D721Med (cell line): ENCODE measurements at regions not wholly inside any gene's neighbourhood (a gene's known extent, or its start where the extent isn't known, plus 50 kb on each side); places are given as distances from the start of the nearest gene placed in this dataset.

Experiments
- DNase-seq: peaks from one replicate; pipeline ENCODE4 v3.0.0; 2011; ENCODE audit warnings: low spot score; ENCODE audit not compliant: insufficient read length
- FAIRE-seq: peaks from 2 replicates; lab custom pipeline; 2011; peaks lifted over from hg19 to GRCh38; lab: Jason Lieb, UNC
- TF ChIP-seq, protein P1 (sequence below): IDR thresholded peaks from 2 replicates; pipeline ENCODE4 v1.5.1; 2012; ENCODE audit warnings: mild to moderate bottlenecking, control low read depth; ENCODE audit not compliant: insufficient read depth; ENCODE audit errors: missing control alignments

DNA sequence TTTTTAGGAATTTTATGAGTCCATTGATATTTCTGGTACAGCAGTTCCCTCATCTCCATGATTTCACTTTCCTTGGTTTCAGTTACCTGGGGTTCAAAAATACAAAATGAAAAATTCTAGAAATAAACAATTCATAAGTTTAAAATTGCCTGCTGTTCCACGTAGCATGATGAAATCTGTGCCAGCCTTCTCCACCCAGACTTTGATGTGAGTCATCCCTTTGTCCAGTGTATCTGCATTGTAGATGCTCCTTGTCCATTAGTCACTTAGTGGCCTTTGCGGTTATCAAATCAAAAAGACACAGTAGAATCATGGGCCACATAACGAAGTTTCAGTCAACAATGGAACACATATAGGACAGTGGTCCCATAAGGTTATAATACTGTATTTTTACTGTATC is 286.9 kb downstream of the PTEN start:
- DNase-seq (no peak), FAIRE-seq (no peak)
- TF ChIP-seq, protein P1, sequence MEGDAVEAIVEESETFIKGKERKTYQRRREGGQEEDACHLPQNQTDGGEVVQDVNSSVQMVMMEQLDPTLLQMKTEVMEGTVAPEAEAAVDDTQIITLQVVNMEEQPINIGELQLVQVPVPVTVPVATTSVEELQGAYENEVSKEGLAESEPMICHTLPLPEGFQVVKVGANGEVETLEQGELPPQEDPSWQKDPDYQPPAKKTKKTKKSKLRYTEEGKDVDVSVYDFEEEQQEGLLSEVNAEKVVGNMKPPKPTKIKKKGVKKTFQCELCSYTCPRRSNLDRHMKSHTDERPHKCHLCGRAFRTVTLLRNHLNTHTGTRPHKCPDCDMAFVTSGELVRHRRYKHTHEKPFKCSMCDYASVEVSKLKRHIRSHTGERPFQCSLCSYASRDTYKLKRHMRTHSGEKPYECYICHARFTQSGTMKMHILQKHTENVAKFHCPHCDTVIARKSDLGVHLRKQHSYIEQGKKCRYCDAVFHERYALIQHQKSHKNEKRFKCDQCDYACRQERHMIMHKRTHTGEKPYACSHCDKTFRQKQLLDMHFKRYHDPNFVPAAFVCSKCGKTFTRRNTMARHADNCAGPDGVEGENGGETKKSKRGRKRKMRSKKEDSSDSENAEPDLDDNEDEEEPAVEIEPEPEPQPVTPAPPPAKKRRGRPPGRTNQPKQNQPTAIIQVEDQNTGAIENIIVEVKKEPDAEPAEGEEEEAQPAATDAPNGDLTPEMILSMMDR = no peak

DNA sequence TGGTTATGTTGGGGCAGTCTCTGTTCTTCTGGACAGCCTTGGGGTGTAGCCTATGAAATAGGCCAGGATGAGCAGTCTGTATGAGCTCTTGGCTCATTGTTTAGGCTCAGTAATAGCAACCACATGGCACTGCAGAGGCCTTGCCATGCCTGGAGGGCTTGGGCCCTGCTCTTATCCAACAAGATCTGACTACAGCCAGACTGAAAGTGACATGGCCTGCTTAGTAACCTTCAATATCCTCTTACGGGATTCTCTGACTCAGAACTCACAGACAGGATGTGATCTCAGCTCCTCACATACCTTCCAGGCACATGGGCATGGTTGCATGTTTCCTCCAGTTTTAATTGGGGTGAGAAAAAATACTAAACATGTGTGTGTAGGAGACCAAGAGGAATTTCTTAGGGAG is 289.3 kb downstream of the PTEN start:
- no peak for FAIRE-seq
- no peak for DNase-seq
- TF ChIP-seq, protein P1 = no peak

DNA sequence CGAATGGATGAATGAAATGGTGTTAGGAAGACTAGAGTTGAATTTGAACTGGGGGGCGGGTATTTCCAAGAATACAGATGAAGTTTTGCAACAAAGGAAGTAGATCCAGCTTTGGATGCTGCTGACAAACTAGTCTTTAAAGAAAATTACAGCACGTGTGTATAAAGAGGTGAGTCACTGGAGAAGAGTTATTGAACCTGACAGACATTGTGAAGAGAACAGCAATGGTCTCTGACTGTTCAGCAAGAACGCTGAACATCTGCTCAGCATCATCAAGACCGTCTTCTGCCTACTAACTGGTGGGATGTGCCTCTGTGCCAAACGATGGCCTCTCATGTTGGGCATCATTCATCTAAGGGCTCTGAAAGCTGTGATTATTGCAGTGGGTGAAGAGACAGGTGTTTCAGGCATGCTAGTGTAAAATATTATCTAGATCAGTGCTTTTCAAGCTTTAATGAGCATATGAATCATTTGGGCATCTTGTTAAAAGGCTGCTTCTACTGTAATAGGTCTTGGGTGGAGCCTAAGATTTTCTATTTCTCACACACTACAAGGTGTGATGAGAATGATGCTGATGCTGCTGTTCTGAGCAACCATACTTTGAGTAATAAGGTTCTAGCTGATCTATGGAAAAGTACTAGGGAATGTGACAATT is 291.3 kb downstream of the PTEN start:
- DNase-seq (no peak), FAIRE-seq (no peak)
- TF ChIP-seq, protein P1 = no peak

DNA sequence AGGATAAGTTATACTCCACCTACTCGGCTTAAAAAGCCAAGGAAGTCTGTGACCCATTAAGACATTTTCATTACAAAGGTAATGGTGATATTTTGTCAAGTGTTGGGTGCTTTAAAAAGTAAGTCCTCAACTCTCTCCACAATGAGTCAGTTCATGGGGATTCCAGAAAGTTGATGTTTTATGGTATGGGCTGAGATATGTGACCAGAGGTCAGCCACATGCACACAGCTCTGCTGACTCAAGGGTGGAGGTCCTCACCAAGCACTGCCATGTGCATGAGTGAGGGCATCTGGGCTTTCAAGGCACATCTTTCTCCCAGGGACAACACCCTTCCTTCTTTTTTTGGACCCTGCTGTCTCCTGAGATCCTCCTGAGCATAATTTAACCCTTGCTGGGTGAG is 292.9 kb downstream of the PTEN start:
- DNase-seq (no peak), FAIRE-seq (no peak)
- TF ChIP-seq, protein P1 = no peak

DNA sequence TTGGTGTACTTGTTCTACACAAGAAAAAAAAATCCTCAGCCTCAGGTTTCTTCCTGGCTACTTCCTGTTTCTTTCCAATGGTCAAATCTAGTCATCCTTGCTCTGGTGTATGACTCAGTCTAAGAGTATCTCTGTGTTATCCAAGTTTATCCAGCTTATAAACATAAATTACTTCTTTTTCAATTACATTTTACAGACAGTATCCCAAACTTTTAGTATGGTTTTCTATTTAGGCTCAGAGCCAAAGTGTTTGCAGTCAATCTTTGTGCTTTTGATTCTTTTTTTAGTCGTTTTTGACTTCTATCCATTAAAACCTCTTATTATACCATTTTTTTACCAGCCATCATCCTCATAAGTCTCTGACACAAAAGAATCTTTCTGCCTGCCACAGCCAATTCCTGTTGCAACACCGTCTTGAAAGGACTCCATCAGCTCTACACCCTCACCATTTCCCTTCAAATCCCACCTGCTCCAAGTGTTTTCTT is 294.6 kb downstream of the PTEN start:
- DNase-seq (no peak), FAIRE-seq (no peak)
- TF ChIP-seq, protein P1 = no peak

DNA sequence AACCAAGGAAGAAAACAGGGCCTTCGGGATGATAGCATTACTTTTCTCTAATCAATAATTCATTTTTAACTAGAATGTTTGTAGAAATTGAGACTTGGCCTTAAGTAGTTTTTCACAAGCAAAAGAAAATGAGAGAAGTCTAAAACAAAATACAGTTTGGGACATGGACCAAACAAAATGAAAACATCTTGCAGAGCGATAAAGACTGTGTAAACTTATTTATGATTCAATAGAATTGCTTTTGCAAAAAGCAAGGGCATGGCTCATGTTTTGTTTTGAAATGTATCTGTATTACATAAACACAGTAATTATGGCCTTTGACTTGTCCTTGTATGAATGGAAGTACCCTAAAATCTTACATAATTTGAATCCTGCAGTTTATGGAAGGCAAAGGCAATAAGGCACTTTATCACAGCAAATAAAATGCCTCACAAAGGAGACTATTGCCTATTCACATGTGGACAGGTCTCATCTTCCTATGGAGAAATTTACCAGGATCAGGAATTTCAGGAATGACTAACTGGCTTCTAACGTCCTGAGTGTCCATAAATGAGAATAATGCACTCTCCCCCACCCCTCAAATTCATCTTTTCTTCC is 295.2 kb downstream of the PTEN start:
- FAIRE-seq (no peak), DNase-seq (no peak)
- TF ChIP-seq, protein P1 = no peak
